SK-N-SH (cell line): ENCODE measurements at regions not wholly inside any gene's neighbourhood (a gene's known extent, or its start where the extent isn't known, plus 50 kb on each side); places are given as distances from the start of the nearest gene placed in this dataset.

Experiments
- EP300 ChIP-seq, 2 experiments: IDR thresholded peaks; 2 replicates each; pipeline versions ENCODE4 v1.4.0 to v1.6.1; 2012; ENCODE audit warnings: borderline replicate concordance in 1 of 2, low read depth in 1 of 2, low read length in 1 of 2
- FOXM1 ChIP-seq: IDR thresholded peaks from 2 replicates; pipeline ENCODE4 v1.4.0; 2012; ENCODE audit warnings: low read depth, mild to moderate bottlenecking
- POLR2AphosphoS5 ChIP-seq: IDR thresholded peaks from 2 replicates; pipeline ENCODE4 v1.6.1; 2012; ENCODE audit warnings: low read depth, low read length
- RCOR1 ChIP-seq: fragments of 150-350 bp; IDR thresholded peaks from 2 replicates; pipeline ENCODE4 v1.6.1; 2017; ENCODE audit warnings: antibody characterized with exemption, low read length
- SIN3A ChIP-seq: IDR thresholded peaks from 2 replicates; pipeline ENCODE4 v1.6.1; 2012; ENCODE audit warnings: low read depth, mild to moderate bottlenecking, low read length, moderate library complexity, borderline replicate concordance
- SMC3 ChIP-seq: IDR thresholded peaks from 2 replicates; pipeline ENCODE4 v1.6.1; 2012; ENCODE audit warnings: low read depth, low read length, improper control_type of control experiment
- TAF1 ChIP-seq: IDR thresholded peaks from 2 replicates; pipeline ENCODE4 v1.6.1; 2012; ENCODE audit warnings: low read depth, mild to moderate bottlenecking, low read length, moderate library complexity, borderline replicate concordance
- TCF12 ChIP-seq: IDR thresholded peaks from 2 replicates; pipeline ENCODE4 v1.4.0; 2012
- YY1 ChIP-seq: IDR thresholded peaks from 2 replicates; pipeline ENCODE4 v1.4.0; 2012; ENCODE audit warnings: low read depth, mild to moderate bottlenecking
- TF ChIP-seq, protein P1 (sequence below): IDR thresholded peaks from 2 replicates; pipeline ENCODE4 v1.4.0; 2012; ENCODE audit warnings: low read depth
- TF ChIP-seq, protein P2 (sequence below): fragments of 200-600 bp; sonication (generic); IDR thresholded peaks from 2 replicates; pipeline ENCODE4 v1.6.1; 2017; ENCODE audit warnings: antibody characterized with exemption, mild to moderate bottlenecking, moderate library complexity
- TF ChIP-seq, protein P3 (sequence below): IDR thresholded peaks from 2 replicates; pipeline ENCODE4 v1.6.1; 2012; ENCODE audit warnings: mild to moderate bottlenecking, low read depth, low read length, moderate library complexity
- TF ChIP-seq, protein P4 (sequence below): IDR thresholded peaks from 2 replicates; pipeline ENCODE4 v1.4.0; 2012; ENCODE audit warnings: low read depth, borderline replicate concordance
- TF ChIP-seq, protein P5 (sequence below): IDR thresholded peaks from 2 replicates; pipeline ENCODE4; 2012

DNA sequence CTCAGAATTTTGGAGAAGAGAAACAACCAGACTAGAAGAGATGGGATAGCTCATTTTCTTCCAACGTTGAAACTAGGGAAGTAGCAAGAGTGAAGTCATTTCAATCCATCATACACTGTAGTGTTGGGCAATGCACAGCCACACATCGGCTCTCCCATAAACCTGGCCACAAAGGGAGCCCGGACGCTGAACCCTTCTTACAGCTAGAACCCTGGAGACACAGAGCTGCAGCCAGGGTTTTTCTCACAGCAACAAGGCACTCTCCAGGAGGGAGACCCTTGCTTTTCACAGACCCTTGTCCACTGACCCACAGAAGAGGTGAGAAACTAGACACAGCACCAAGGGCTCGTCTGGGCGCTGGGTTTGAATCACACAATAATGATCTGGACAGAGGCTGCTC, 101.4 kb upstream of the FSTL4 start:
- TF ChIP-seq, protein P1, sequence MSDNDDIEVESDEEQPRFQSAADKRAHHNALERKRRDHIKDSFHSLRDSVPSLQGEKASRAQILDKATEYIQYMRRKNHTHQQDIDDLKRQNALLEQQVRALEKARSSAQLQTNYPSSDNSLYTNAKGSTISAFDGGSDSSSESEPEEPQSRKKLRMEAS = no peak
- no peak for TF ChIP-seq TAF1
- TF ChIP-seq POLR2AphosphoS5 = no peak
- TF ChIP-seq, protein P2, sequence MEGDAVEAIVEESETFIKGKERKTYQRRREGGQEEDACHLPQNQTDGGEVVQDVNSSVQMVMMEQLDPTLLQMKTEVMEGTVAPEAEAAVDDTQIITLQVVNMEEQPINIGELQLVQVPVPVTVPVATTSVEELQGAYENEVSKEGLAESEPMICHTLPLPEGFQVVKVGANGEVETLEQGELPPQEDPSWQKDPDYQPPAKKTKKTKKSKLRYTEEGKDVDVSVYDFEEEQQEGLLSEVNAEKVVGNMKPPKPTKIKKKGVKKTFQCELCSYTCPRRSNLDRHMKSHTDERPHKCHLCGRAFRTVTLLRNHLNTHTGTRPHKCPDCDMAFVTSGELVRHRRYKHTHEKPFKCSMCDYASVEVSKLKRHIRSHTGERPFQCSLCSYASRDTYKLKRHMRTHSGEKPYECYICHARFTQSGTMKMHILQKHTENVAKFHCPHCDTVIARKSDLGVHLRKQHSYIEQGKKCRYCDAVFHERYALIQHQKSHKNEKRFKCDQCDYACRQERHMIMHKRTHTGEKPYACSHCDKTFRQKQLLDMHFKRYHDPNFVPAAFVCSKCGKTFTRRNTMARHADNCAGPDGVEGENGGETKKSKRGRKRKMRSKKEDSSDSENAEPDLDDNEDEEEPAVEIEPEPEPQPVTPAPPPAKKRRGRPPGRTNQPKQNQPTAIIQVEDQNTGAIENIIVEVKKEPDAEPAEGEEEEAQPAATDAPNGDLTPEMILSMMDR = no peak
- no peak for TF ChIP-seq SIN3A
- no peak for TF ChIP-seq YY1
- TF ChIP-seq, protein P3, sequence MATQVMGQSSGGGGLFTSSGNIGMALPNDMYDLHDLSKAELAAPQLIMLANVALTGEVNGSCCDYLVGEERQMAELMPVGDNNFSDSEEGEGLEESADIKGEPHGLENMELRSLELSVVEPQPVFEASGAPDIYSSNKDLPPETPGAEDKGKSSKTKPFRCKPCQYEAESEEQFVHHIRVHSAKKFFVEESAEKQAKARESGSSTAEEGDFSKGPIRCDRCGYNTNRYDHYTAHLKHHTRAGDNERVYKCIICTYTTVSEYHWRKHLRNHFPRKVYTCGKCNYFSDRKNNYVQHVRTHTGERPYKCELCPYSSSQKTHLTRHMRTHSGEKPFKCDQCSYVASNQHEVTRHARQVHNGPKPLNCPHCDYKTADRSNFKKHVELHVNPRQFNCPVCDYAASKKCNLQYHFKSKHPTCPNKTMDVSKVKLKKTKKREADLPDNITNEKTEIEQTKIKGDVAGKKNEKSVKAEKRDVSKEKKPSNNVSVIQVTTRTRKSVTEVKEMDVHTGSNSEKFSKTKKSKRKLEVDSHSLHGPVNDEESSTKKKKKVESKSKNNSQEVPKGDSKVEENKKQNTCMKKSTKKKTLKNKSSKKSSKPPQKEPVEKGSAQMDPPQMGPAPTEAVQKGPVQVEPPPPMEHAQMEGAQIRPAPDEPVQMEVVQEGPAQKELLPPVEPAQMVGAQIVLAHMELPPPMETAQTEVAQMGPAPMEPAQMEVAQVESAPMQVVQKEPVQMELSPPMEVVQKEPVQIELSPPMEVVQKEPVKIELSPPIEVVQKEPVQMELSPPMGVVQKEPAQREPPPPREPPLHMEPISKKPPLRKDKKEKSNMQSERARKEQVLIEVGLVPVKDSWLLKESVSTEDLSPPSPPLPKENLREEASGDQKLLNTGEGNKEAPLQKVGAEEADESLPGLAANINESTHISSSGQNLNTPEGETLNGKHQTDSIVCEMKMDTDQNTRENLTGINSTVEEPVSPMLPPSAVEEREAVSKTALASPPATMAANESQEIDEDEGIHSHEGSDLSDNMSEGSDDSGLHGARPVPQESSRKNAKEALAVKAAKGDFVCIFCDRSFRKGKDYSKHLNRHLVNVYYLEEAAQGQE = no peak
- TF ChIP-seq RCOR1 = no peak
- TF ChIP-seq TCF12 = no peak
- TF ChIP-seq, protein P4, sequence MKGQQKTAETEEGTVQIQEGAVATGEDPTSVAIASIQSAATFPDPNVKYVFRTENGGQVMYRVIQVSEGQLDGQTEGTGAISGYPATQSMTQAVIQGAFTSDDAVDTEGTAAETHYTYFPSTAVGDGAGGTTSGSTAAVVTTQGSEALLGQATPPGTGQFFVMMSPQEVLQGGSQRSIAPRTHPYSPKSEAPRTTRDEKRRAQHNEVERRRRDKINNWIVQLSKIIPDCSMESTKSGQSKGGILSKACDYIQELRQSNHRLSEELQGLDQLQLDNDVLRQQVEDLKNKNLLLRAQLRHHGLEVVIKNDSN = no peak
- TF ChIP-seq FOXM1 = no peak
- TF ChIP-seq EP300 (IDR thresholded peaks at IDR 0.05; ENCODE audit: borderline replicate concordance in 1 of 2, low read depth in 1 of 2, low read length in 1 of 2) = no peak
- TF ChIP-seq, protein P5, sequence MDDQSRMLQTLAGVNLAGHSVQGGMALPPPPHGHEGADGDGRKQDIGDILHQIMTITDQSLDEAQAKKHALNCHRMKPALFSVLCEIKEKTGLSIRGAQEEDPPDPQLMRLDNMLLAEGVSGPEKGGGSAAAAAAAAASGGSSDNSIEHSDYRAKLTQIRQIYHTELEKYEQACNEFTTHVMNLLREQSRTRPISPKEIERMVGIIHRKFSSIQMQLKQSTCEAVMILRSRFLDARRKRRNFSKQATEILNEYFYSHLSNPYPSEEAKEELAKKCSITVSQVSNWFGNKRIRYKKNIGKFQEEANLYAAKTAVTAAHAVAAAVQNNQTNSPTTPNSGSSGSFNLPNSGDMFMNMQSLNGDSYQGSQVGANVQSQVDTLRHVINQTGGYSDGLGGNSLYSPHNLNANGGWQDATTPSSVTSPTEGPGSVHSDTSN = no peak
- TF ChIP-seq SMC3 = no peak
